ENCODE measurements at regions not wholly inside any gene's neighbourhood (a gene's known extent, or its start where the extent isn't known, plus 50 kb on each side); places are given as distances from the start of the nearest gene placed in this dataset.

DNA sequence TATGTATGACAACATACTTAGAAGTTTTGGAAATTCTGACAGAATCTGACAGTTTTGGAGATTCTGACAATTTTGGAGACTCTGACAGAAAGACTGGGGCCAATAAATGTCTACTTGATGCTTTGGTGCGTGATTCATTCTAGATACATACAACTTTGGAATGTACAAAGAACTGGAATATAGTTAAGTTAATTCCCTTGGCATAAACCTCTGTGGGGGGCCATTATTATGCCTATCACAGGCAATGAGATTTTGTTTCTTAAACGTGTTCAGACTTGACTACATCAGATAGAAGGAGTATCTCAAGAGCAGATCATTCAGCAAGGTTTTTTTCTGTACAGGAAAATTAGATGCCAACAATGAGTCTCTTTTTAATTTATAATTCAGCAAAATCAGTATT is 617.6 kb upstream of the ZNF717 start:
- Mint-ChIP-seq H3K27me3 (ENCODE audit: low read depth in 3 of 3) (no peaks in the 10 kb centered on the region), H3K9me3 (peaks cover 0 to 3% (median 0%) of the 10 kb centered on the region in 7 donors), H3K36me3 (no peaks in the 10 kb centered on the region), H3K4me1 (no peaks in the 10 kb centered on the region), H3K4me3 (no peak overlapping the region), H3K27ac (no peak overlapping the region)
- Histone ChIP-seq H3K9me3 (replicated peaks in 1 of 2; ENCODE audit: control insufficient read depth in 1 of 2, insufficient read depth in 1 of 2, low read length in 2 of 2) (no peaks in the 10 kb centered on the region), H3K4me3 (replicated peaks in 1 of 3; ENCODE audit: low read depth in 2 of 3, low read length in 3 of 3) (no peak overlapping the region), H3K36me3 (replicated peaks in 1 of 2; ENCODE audit: control insufficient read depth in 1 of 2, insufficient read depth in 2 of 2, low read length in 2 of 2) (no peaks in the 10 kb centered on the region), H3K4me1 (ENCODE audit: control insufficient read depth in 1 of 2, insufficient read depth in 2 of 2, low read length in 2 of 2) (no peaks in the 10 kb centered on the region), H3K9ac (ENCODE audit: insufficient read depth, low read length, poor library complexity, severe bottlenecking) (no peak overlapping the region), H3K27ac (ENCODE audit: low read depth in 1 of 2, low read length in 2 of 2) (no peak overlapping the region), H4K20me1 (ENCODE audit: insufficient read depth, low read length) (no peaks in the 10 kb centered on the region), H3K4me2 (replicated peaks; ENCODE audit: extremely low read depth, low read length, poor library complexity, severe bottlenecking) (no peak overlapping the region), H3K27me3 (ENCODE audit: control insufficient read depth in 2 of 2, insufficient read depth in 2 of 2, low read length in 2 of 2) (no peaks in the 10 kb centered on the region), H3K79me2 (ENCODE audit: insufficient read depth, low read length) (no peaks in the 10 kb centered on the region), H2AFZ (ENCODE audit: insufficient read depth, low read depth, low read length, poor library complexity, severe bottlenecking) (no peak overlapping the region)
- intact Hi-C loops (cut with micrococcal nuclease), result no loop called here
- no CpG with 5 or more reads among the region's 2 CpGs for WGBS (ENCODE audit: insufficient coverage)
- no peak for DNase-seq
- TF ChIP-seq, protein P1, sequence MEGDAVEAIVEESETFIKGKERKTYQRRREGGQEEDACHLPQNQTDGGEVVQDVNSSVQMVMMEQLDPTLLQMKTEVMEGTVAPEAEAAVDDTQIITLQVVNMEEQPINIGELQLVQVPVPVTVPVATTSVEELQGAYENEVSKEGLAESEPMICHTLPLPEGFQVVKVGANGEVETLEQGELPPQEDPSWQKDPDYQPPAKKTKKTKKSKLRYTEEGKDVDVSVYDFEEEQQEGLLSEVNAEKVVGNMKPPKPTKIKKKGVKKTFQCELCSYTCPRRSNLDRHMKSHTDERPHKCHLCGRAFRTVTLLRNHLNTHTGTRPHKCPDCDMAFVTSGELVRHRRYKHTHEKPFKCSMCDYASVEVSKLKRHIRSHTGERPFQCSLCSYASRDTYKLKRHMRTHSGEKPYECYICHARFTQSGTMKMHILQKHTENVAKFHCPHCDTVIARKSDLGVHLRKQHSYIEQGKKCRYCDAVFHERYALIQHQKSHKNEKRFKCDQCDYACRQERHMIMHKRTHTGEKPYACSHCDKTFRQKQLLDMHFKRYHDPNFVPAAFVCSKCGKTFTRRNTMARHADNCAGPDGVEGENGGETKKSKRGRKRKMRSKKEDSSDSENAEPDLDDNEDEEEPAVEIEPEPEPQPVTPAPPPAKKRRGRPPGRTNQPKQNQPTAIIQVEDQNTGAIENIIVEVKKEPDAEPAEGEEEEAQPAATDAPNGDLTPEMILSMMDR (IDR thresholded peaks at IDR 0.05), result no peak

DNA sequence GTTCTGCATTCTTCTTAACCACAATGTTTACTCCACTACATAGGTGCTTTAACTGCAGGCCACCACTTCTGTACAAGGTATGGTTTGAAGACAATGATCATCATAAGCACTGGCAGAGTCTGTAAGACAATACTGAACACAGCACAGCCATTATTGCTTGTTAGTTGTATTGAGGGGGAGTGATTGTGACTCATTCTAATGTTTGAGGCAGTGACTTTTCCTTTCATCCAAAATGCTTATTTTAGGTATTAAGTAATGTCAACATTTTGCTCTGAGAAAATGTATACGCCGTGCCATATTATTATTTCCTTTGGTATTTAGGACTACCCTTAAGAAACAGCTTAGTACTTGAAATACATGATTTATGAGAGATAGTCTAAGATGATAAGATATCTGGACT is 618.2 kb upstream of the ZNF717 start:
- no CpG with 5 or more reads among the region's 2 CpGs for WGBS (ENCODE audit: insufficient coverage)
- intact Hi-C loops (cut with micrococcal nuclease), result no loop called here
- Histone ChIP-seq H3K36me3 (replicated peaks in 1 of 2; ENCODE audit: control insufficient read depth in 1 of 2, insufficient read depth in 2 of 2, low read length in 2 of 2) (no peaks in the 10 kb centered on the region), H3K79me2 (ENCODE audit: insufficient read depth, low read length) (no peaks in the 10 kb centered on the region), H3K9me3 (replicated peaks in 1 of 2; ENCODE audit: control insufficient read depth in 1 of 2, insufficient read depth in 1 of 2, low read length in 2 of 2) (no peaks in the 10 kb centered on the region), H3K4me3 (replicated peaks in 1 of 3; ENCODE audit: low read depth in 2 of 3, low read length in 3 of 3) (no peak overlapping the region), H2AFZ (ENCODE audit: insufficient read depth, low read depth, low read length, poor library complexity, severe bottlenecking) (no peak overlapping the region), H3K9ac (ENCODE audit: insufficient read depth, low read length, poor library complexity, severe bottlenecking) (no peak overlapping the region), H3K27ac (ENCODE audit: low read depth in 1 of 2, low read length in 2 of 2) (no peak overlapping the region), H3K27me3 (ENCODE audit: control insufficient read depth in 2 of 2, insufficient read depth in 2 of 2, low read length in 2 of 2) (no peaks in the 10 kb centered on the region), H4K20me1 (ENCODE audit: insufficient read depth, low read length) (no peaks in the 10 kb centered on the region), H3K4me1 (ENCODE audit: control insufficient read depth in 1 of 2, insufficient read depth in 2 of 2, low read length in 2 of 2) (no peaks in the 10 kb centered on the region), H3K4me2 (replicated peaks; ENCODE audit: extremely low read depth, low read length, poor library complexity, severe bottlenecking) (no peak overlapping the region)
- Mint-ChIP-seq H3K4me1 (no peaks in the 10 kb centered on the region), H3K27ac (no peak overlapping the region), H3K27me3 (ENCODE audit: low read depth in 3 of 3) (no peaks in the 10 kb centered on the region), H3K36me3 (no peaks in the 10 kb centered on the region), H3K9me3 (peaks cover 0 to 3% (median 0%) of the 10 kb centered on the region in 7 donors), H3K4me3 (no peak overlapping the region)
- no peak for DNase-seq
- TF ChIP-seq, protein P1 (IDR thresholded peaks at IDR 0.05), result no peak
